Central memory CD8-positive, alpha-beta T cell (primary cell): ENCODE measurements at regions not wholly inside any gene's neighbourhood (a gene's known extent, or its start where the extent isn't known, plus 50 kb on each side); places are given as distances from the start of the nearest gene placed in this dataset.

Experiments
- ATAC-seq: fragments of 150-1000 bp; cut with Tn5 transposase; replicated peaks from 2 replicates; pipeline ENCODE4 v1.10.0; 2022; ENCODE audit warnings: mild to moderate bottlenecking, moderate FRiP score, moderate number of reproducible peaks; ENCODE audit not compliant: poor library complexity, severe bottlenecking; ENCODE audit errors: extremely low read depth
- DNase-seq, 2 donors: peaks; one replicate each; pipeline ENCODE4 v3.0.0; 2021; ENCODE audit warnings: low spot score in 2 of 2
- H3K27ac Mint-ChIP-seq: one replicate; pipeline ENCODE4 v1.8.0; 2022; ENCODE audit warnings: low read depth, mild to moderate bottlenecking, moderate library complexity, mixed read lengths
- H3K27me3 Mint-ChIP-seq: one replicate; pipeline ENCODE4 v1.8.0; 2022; ENCODE audit warnings: mixed read lengths
- H3K36me3 Mint-ChIP-seq: one replicate; pipeline ENCODE4 v1.8.0; 2022; ENCODE audit warnings: mild to moderate bottlenecking, moderate library complexity, mixed read lengths; ENCODE audit not compliant: insufficient read depth
- H3K4me1 Mint-ChIP-seq: one replicate; pipeline ENCODE4 v1.8.0; 2022; ENCODE audit warnings: mixed read lengths
- H3K4me3 Mint-ChIP-seq: one replicate; pipeline ENCODE4 v1.8.0; 2022; ENCODE audit warnings: mild to moderate bottlenecking, moderate library complexity, mixed read lengths
- H3K9me3 Mint-ChIP-seq: one replicate; pipeline ENCODE4 v1.8.0; 2022; ENCODE audit warnings: mixed read lengths

GRCh38 chr14:85382341-85382740 is 147.6 kb upstream of the FLRT2 start:
- no peaks in the 10 kb centered on the region for H3K9me3 Mint-ChIP-seq
- no peak overlapping the region for H3K4me3 Mint-ChIP-seq

GRCh38 chr14:85387181-85387580 is 142.8 kb upstream of the FLRT2 start:
- Mint-ChIP-seq H3K9me3 (no peaks in the 10 kb centered on the region), H3K27ac (no peak overlapping the region), H3K4me1 (no peaks in the 10 kb centered on the region), H3K27me3 (no peaks in the 10 kb centered on the region), H3K4me3 (no peak overlapping the region), H3K36me3 (no peaks in the 10 kb centered on the region)
- DNase-seq (no peak), ATAC-seq (no peak)

More at GRCh38 chr14:85382341-85382740, 147.6 kb upstream of the FLRT2 start:
- no peaks in the 10 kb centered on the region for H3K4me1 Mint-ChIP-seq
- DNase-seq (no peak), ATAC-seq (no peak)
- no peak overlapping the region for H3K27ac Mint-ChIP-seq
- no peaks in the 10 kb centered on the region for H3K36me3 Mint-ChIP-seq
- H3K27me3 Mint-ChIP-seq = no peaks in the 10 kb centered on the region

- no peaks in the 10 kb centered on the region for H3K36me3 Mint-ChIP-seq
- no peak overlapping the region for H3K27ac Mint-ChIP-seq
- ATAC-seq (no peak), DNase-seq (no peak)
- no peak overlapping the region for H3K4me3 Mint-ChIP-seq
- H3K9me3 Mint-ChIP-seq = no peaks in the 10 kb centered on the region
- no peaks in the 10 kb centered on the region for H3K4me1 Mint-ChIP-seq
- no peaks in the 10 kb centered on the region for H3K27me3 Mint-ChIP-seq
These were observed 139.7 kb upstream of the FLRT2 start for GRCh38 chr14:85390236-85390635.

GRCh38 chr14:85391455-85391854 is 138.5 kb upstream of the FLRT2 start:
- Mint-ChIP-seq H3K27me3 (no peaks in the 10 kb centered on the region), H3K4me3 (no peak overlapping the region), H3K9me3 (no peaks in the 10 kb centered on the region), H3K4me1 (no peaks in the 10 kb centered on the region), H3K27ac (no peak overlapping the region), H3K36me3 (no peaks in the 10 kb centered on the region)
- ATAC-seq (no peak), DNase-seq (no peak)

- Mint-ChIP-seq H3K27me3 (no peaks in the 10 kb centered on the region), H3K36me3 (no peaks in the 10 kb centered on the region), H3K9me3 (peaks cover under 1% of the 10 kb centered on the region), H3K4me3 (no peak overlapping the region), H3K4me1 (no peaks in the 10 kb centered on the region), H3K27ac (no peak overlapping the region)
- DNase-seq = no peak
- no peak for ATAC-seq
These were observed 138.1 kb upstream of the FLRT2 start for GRCh38 chr14:85391892-85392291.

GRCh38 chr14:85399186-85399585 is 130.8 kb upstream of the FLRT2 start:
- ATAC-seq (no peak), DNase-seq (no peak)
- no peak overlapping the region for H3K27ac Mint-ChIP-seq
- H3K36me3 Mint-ChIP-seq = no peaks in the 10 kb centered on the region
- no peak overlapping the region for H3K4me3 Mint-ChIP-seq
- H3K27me3 Mint-ChIP-seq = no peaks in the 10 kb centered on the region
- H3K4me1 Mint-ChIP-seq = no peaks in the 10 kb centered on the region
- H3K9me3 Mint-ChIP-seq = peaks cover 22% of the 10 kb centered on the region

- H3K9me3 Mint-ChIP-seq = peaks cover 34% of the 10 kb centered on the region
These were observed 129.3 kb upstream of the FLRT2 start for GRCh38 chr14:85400678-85401077.

GRCh38 chr14:85401384-85401783 is 128.6 kb upstream of the FLRT2 start:
- Mint-ChIP-seq H3K27ac (no peak overlapping the region), H3K9me3 (peaks cover 34% of the 10 kb centered on the region), H3K36me3 (no peaks in the 10 kb centered on the region), H3K4me3 (no peak overlapping the region), H3K4me1 (no peaks in the 10 kb centered on the region), H3K27me3 (no peaks in the 10 kb centered on the region)
- ATAC-seq (no peak), DNase-seq (no peak)

More at GRCh38 chr14:85400678-85401077, 129.3 kb upstream of the FLRT2 start:
- Mint-ChIP-seq H3K4me3 (no peak overlapping the region), H3K27me3 (no peaks in the 10 kb centered on the region), H3K27ac (no peak overlapping the region), H3K4me1 (no peaks in the 10 kb centered on the region), H3K36me3 (no peaks in the 10 kb centered on the region)
- DNase-seq (no peak), ATAC-seq (no peak)

GRCh38 chr14:85402569-85403162 is 127.3 kb upstream of the FLRT2 start:
- DNase-seq (no peak), ATAC-seq (no peak)
- H3K9me3 Mint-ChIP-seq = peaks cover 34% of the 10 kb centered on the region
- H3K27ac Mint-ChIP-seq = no peak overlapping the region
- no peak overlapping the region for H3K4me3 Mint-ChIP-seq
- no peaks in the 10 kb centered on the region for H3K27me3 Mint-ChIP-seq
- no peaks in the 10 kb centered on the region for H3K4me1 Mint-ChIP-seq
- H3K36me3 Mint-ChIP-seq = no peaks in the 10 kb centered on the region

GRCh38 chr14:85409481-85410210 is 120.3 kb upstream of the FLRT2 start:
- H3K27ac Mint-ChIP-seq = no peak overlapping the region
- no peaks in the 10 kb centered on the region for H3K4me1 Mint-ChIP-seq
- no peak overlapping the region for H3K4me3 Mint-ChIP-seq

GRCh38 chr14:85412756-85413155 is 117.2 kb upstream of the FLRT2 start:
- Mint-ChIP-seq H3K27me3 (no peaks in the 10 kb centered on the region), H3K4me3 (no peak overlapping the region), H3K36me3 (no peaks in the 10 kb centered on the region), H3K27ac (no peak overlapping the region), H3K9me3 (peaks cover 23% of the 10 kb centered on the region), H3K4me1 (no peaks in the 10 kb centered on the region)
- ATAC-seq = no peak
- DNase-seq = no peak

More at GRCh38 chr14:85409481-85410210, 120.3 kb upstream of the FLRT2 start:
- Mint-ChIP-seq H3K36me3 (no peaks in the 10 kb centered on the region), H3K9me3 (peaks cover 29% of the 10 kb centered on the region), H3K27me3 (no peaks in the 10 kb centered on the region)
- ATAC-seq (no peak), DNase-seq (no peak)

- ATAC-seq = no peak
- no peaks in the 10 kb centered on the region for H3K27me3 Mint-ChIP-seq
- no peak for DNase-seq
- H3K36me3 Mint-ChIP-seq = no peaks in the 10 kb centered on the region
- H3K4me1 Mint-ChIP-seq = no peaks in the 10 kb centered on the region
- H3K4me3 Mint-ChIP-seq = no peak overlapping the region
- H3K27ac Mint-ChIP-seq = no peak overlapping the region
- H3K9me3 Mint-ChIP-seq = peaks cover 21% of the 10 kb centered on the region
These were observed 116.0 kb upstream of the FLRT2 start for GRCh38 chr14:85413836-85414526.
